HFFc6 (cell line): ENCODE measurements at regions not wholly inside any gene's neighbourhood (a gene's known extent, or its start where the extent isn't known, plus 50 kb on each side); places are given as distances from the start of the nearest gene placed in this dataset.

Source experiments
- DNase-seq: peaks from one replicate; pipeline ENCODE4 v3.0.0-alpha.2; 2018
- H3K27ac Mint-ChIP-seq: 2 replicates; pipeline ENCODE4 v1.8.0; 2020; ENCODE audit warnings: mild to moderate bottlenecking, mixed read lengths
- H3K27me3 Mint-ChIP-seq: 2 replicates; pipeline ENCODE4 v1.8.0; 2021; ENCODE audit warnings: mild to moderate bottlenecking, moderate library complexity, mixed read lengths; ENCODE audit not compliant: insufficient read depth
- H3K36me3 Mint-ChIP-seq: 2 replicates; pipeline ENCODE4 v1.8.0; 2021; ENCODE audit warnings: low read depth, mixed read lengths
- H3K4me1 Mint-ChIP-seq: 2 replicates; pipeline ENCODE4 v1.8.0; 2020; ENCODE audit warnings: low read depth, mixed read lengths
- H3K4me3 Mint-ChIP-seq: 2 replicates; pipeline ENCODE4 v1.8.0; 2020; ENCODE audit warnings: mild to moderate bottlenecking, moderate library complexity, mixed read lengths
- H3K9me3 Mint-ChIP-seq: 2 replicates; pipeline ENCODE4 v1.8.0; 2020; ENCODE audit warnings: mild to moderate bottlenecking, mixed read lengths
- CTCF ChIP-seq: fragments of 200-600 bp; sonication (generic); IDR thresholded peaks from 2 replicates; pipeline ENCODE4 v1.5.0; 2021; ENCODE audit warnings: antibody characterized with exemption, mild to moderate bottlenecking

- DNase-seq = no peak
- Mint-ChIP-seq H3K4me1 (peaks cover 12% of the 10 kb centered on the region; the same call in 1 of the 2 replicates), H3K36me3 (no peaks in the 10 kb centered on the region), H3K27me3 (no peaks in the 10 kb centered on the region; the same call in none of the 2 replicates), H3K9me3 (no peaks in the 10 kb centered on the region), H3K27ac (no peak overlapping the region), H3K4me3 (no peak overlapping the region)
- TF ChIP-seq CTCF = no peak
Observed at GRCh38 chr1:163927493-163927892, 605.7 kb downstream of the NUF2 start.

GRCh38 chr1:163928069-163928468, 606.3 kb downstream of the NUF2 start:
- Mint-ChIP-seq H3K9me3 (no peaks in the 10 kb centered on the region), H3K36me3 (no peaks in the 10 kb centered on the region), H3K27me3 (peaks cover 2% of the 10 kb centered on the region), H3K27ac (no peak overlapping the region), H3K4me1 (peaks cover 12% of the 10 kb centered on the region; the same call in 1 of the 2 replicates), H3K4me3 (no peak overlapping the region)
- TF ChIP-seq CTCF = no peak
- no peak for DNase-seq

GRCh38 chr1:163928651-163929050, 606.9 kb downstream of the NUF2 start:
- no peak for DNase-seq
- H3K27ac Mint-ChIP-seq = no peak overlapping the region
- H3K27me3 Mint-ChIP-seq = peaks cover 2% of the 10 kb centered on the region
- H3K4me3 Mint-ChIP-seq = no peak overlapping the region
- no peaks in the 10 kb centered on the region for H3K9me3 Mint-ChIP-seq
- H3K36me3 Mint-ChIP-seq = no peaks in the 10 kb centered on the region
- no peak for TF ChIP-seq CTCF
- peaks cover 12% of the 10 kb centered on the region; the same call in 1 of the 2 replicates for H3K4me1 Mint-ChIP-seq

- Mint-ChIP-seq H3K27me3 (peaks cover 2% of the 10 kb centered on the region), H3K36me3 (no peaks in the 10 kb centered on the region), H3K4me3 (no peak overlapping the region), H3K4me1 (peaks cover 2% of the 10 kb centered on the region; the same call in 1 of the 2 replicates), H3K27ac (no peak overlapping the region), H3K9me3 (no peaks in the 10 kb centered on the region)
- no peak for DNase-seq
- TF ChIP-seq CTCF = no peak
Observed at GRCh38 chr1:163932901-163933300, 611.1 kb downstream of the NUF2 start.

GRCh38 chr1:163933437-163933836, 611.7 kb downstream of the NUF2 start:
- Mint-ChIP-seq H3K27me3 (peaks cover 2% of the 10 kb centered on the region), H3K4me1 (no peaks in the 10 kb centered on the region), H3K27ac (no peak overlapping the region)

More at GRCh38 chr1:163933437-163933836, 611.7 kb downstream of the NUF2 start:
- Mint-ChIP-seq H3K4me3 (no peak overlapping the region), H3K9me3 (no peaks in the 10 kb centered on the region), H3K36me3 (no peaks in the 10 kb centered on the region)
- no peak for DNase-seq
- no peak for TF ChIP-seq CTCF
